SK-N-SH treated with all-trans-retinoic acid at 6 μM for 48 hours (cell line): ENCODE measurements at regions not wholly inside any gene's neighbourhood (a gene's known extent, or its start where the extent isn't known, plus 50 kb on each side); places are given as distances from the start of the nearest gene placed in this dataset.
"Not testable (repeated sequence)": the region's sequence is repeated elsewhere in the genome, so short reads cannot be mapped to it uniquely, and the experiment has no call there.

Experiments used
- ATAC-seq: fragments of 200-7000 bp; cut with Tn5 transposase; 3 replicates; pipeline ENCODE4 v1.9.1; 2020; ENCODE audit warnings: mild to moderate bottlenecking, moderate library complexity
- BACH2 ChIP-seq: fragments of 250-450 bp; sonication (Bioruptor Pico); IDR thresholded peaks from 2 replicates; pipeline ENCODE4 v1.9.0; 2021; ENCODE audit warnings: mild to moderate bottlenecking, borderline replicate concordance
- CREB5 ChIP-seq: fragments of 250-450 bp; sonication (Bioruptor Pico); IDR thresholded peaks from 2 replicates; pipeline ENCODE4 v1.5.1; 2020; ENCODE audit warnings: low read depth, mild to moderate bottlenecking, moderate library complexity
- CSDC2 ChIP-seq: fragments of 250-450 bp; sonication (Bioruptor Pico); IDR thresholded peaks from 2 replicates; pipeline ENCODE4 v1.5.0; 2020; ENCODE audit warnings: mild to moderate bottlenecking, moderate library complexity
- CSRNP3 ChIP-seq: fragments of 250-450 bp; sonication (Bioruptor Pico); IDR thresholded peaks from 2 replicates; pipeline ENCODE4 v1.5.1; 2021; ENCODE audit warnings: mild to moderate bottlenecking, moderate library complexity
- ESRRG ChIP-seq: fragments of 250-450 bp; sonication (Bioruptor Pico); IDR thresholded peaks from 2 replicates; pipeline ENCODE4 v1.6.1; 2021; ENCODE audit warnings: mild to moderate bottlenecking
- GLIS3 ChIP-seq: fragments of 250-450 bp; sonication (Bioruptor Pico); IDR thresholded peaks from 2 replicates; pipeline ENCODE4 v1.5.0; 2020; ENCODE audit warnings: mild to moderate bottlenecking, moderate library complexity
- ISL1 ChIP-seq: fragments of 250-450 bp; sonication (Bioruptor Pico); IDR thresholded peaks from 2 replicates; pipeline ENCODE4 v2.1.2; 2022; ENCODE audit warnings: mild to moderate bottlenecking, moderate library complexity
- OSR1 ChIP-seq: fragments of 250-450 bp; sonication (Bioruptor Pico); IDR thresholded peaks from 2 replicates; pipeline ENCODE4 v1.8.0; 2022; ENCODE audit warnings: moderate library complexity, mild to moderate bottlenecking, inconsistent platforms
- PATZ1 ChIP-seq: fragments of 250-450 bp; sonication (Bioruptor Pico); IDR thresholded peaks from 2 replicates; pipeline ENCODE4 v1.8.0; 2020; ENCODE audit warnings: mild to moderate bottlenecking, moderate library complexity, borderline replicate concordance
- POU6F1 ChIP-seq: fragments of 250-450 bp; sonication (Bioruptor Pico); IDR thresholded peaks from 2 replicates; pipeline ENCODE4 v1.8.0; 2021; ENCODE audit warnings: low read depth, mild to moderate bottlenecking, moderate library complexity, borderline replicate concordance
- PPARA ChIP-seq: fragments of 250-450 bp; sonication (Bioruptor Pico); IDR thresholded peaks from 2 replicates; pipeline ENCODE4 v1.5.0; 2020; ENCODE audit warnings: mild to moderate bottlenecking, borderline replicate concordance
- SNAI2 ChIP-seq: fragments of 250-450 bp; sonication (Bioruptor Pico); IDR thresholded peaks from 2 replicates; pipeline ENCODE4 v1.5.0; 2020; ENCODE audit warnings: mild to moderate bottlenecking, moderate library complexity
- TOX ChIP-seq: fragments of 250-450 bp; sonication (Bioruptor Pico); IDR thresholded peaks from 2 replicates; pipeline ENCODE4 v1.8.0; 2021; ENCODE audit warnings: mild to moderate bottlenecking, moderate library complexity, borderline replicate concordance
- TSHZ2 ChIP-seq: fragments of 250-450 bp; sonication (Bioruptor Pico); IDR thresholded peaks from 2 replicates; pipeline ENCODE4 v1.5.0; 2020; ENCODE audit warnings: mild to moderate bottlenecking, moderate library complexity
- ZFP3 ChIP-seq: fragments of 250-450 bp; sonication (Bioruptor Pico); IDR thresholded peaks from 2 replicates; pipeline ENCODE4 v1.5.0; 2020; ENCODE audit warnings: mild to moderate bottlenecking, moderate library complexity
- ZFP30 ChIP-seq: fragments of 450-650 bp; formaldehyde crosslinking; IDR thresholded peaks from 2 replicates; pipeline ENCODE4 v1.5.0; 2022; ENCODE audit warnings: mild to moderate bottlenecking, moderate library complexity
- ZNF565 ChIP-seq: fragments of 450-650 bp; formaldehyde crosslinking; conservative IDR thresholded peaks from 2 replicates; pipeline ENCODE4 v1.5.0; 2020; ENCODE audit warnings: low read depth, mild to moderate bottlenecking, moderate library complexity
- ZNF70 ChIP-seq: fragments of 450-650 bp; formaldehyde crosslinking; IDR thresholded peaks from 2 replicates; pipeline ENCODE4 v1.5.0; 2020; ENCODE audit warnings: mild to moderate bottlenecking, moderate library complexity
- ZNF8 ChIP-seq: fragments of 450-650 bp; formaldehyde crosslinking; IDR thresholded peaks from 2 replicates; pipeline ENCODE4 v1.5.0; 2020; ENCODE audit warnings: mild to moderate bottlenecking, moderate library complexity

- no peak for ATAC-seq
- TF ChIP-seq PPARA (no peak), ZNF70 (CRISPR knock-in tag) (no peak), OSR1 (CRISPR knock-in tag) (no peak), TSHZ2 (no peak), ISL1 (no peak), CSDC2 (CRISPR knock-in tag) (no peak), POU6F1 (CRISPR knock-in tag) (no peak), ZFP30 (CRISPR knock-in tag) (no peak), ZNF565 (CRISPR knock-in tag) (no peak), BACH2 (CRISPR knock-in tag) (no peak), TOX (CRISPR knock-in tag) (no peak), CSRNP3 (CRISPR knock-in tag) (no peak)
These were observed 57.0 kb upstream of the CYRIA start for GRCh38 chr2:16722677-16723076.

- no peak for TF ChIP-seq CREB5 (CRISPR knock-in tag)
- no peak for TF ChIP-seq ESRRG
These were observed 56.5 kb upstream of the CYRIA start for GRCh38 chr2:16722126-16722525.

GRCh38 chr2:16721529-16721928 is 55.9 kb upstream of the CYRIA start:
- not testable (repeated sequence) for ATAC-seq

More at GRCh38 chr2:16722126-16722525, 56.5 kb upstream of the CYRIA start:
- no peak for ATAC-seq

- not testable (repeated sequence) for ATAC-seq
These were observed 55.1 kb upstream of the CYRIA start for GRCh38 chr2:16720737-16721136.

- no peak for ATAC-seq
- TF ChIP-seq ZFP3 (CRISPR knock-in tag) (no peak), GLIS3 (CRISPR knock-in tag) (no peak), OSR1 (CRISPR knock-in tag) (no peak), SNAI2 (no peak), BACH2 (CRISPR knock-in tag) (no peak), ZNF8 (CRISPR knock-in tag) (no peak)
These were observed 53.8 kb upstream of the CYRIA start for GRCh38 chr2:16719485-16719808.

- no peak for ATAC-seq
- TF ChIP-seq TSHZ2 (no peak), PATZ1 (CRISPR knock-in tag) (no peak), OSR1 (CRISPR knock-in tag) (no peak), CSRNP3 (CRISPR knock-in tag) (no peak)
These were observed 53.2 kb upstream of the CYRIA start for GRCh38 chr2:16718576-16719484.
